ENCODE measurements at regions not wholly inside any gene's neighbourhood (a gene's known extent, or its start where the extent isn't known, plus 50 kb on each side); places are given as distances from the start of the nearest gene placed in this dataset.

DNA sequence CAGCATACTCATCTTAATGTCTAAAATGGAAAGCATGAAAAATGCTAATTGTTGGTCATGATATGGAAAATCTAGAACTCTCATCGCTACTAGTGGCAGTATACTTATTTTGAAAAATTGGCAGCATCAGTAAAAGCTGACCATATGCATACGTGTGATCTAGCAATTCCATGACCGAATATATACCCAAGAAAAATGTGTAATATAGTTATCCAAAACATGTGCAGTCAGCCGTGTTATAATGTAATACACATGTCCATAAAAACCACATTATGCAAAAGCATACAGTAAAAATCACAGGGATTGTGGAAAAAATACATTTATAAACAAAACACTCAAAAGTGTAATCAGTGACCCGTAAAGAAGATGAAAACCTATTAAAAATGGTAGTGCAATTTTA is 439.0 kb downstream of the SH2D4B start:
- TF ChIP-seq CREB1 (IDR thresholded peaks at IDR 0.05; ENCODE audit: low read depth) (no peak), REST (IDR thresholded peaks at IDR 0.05; ENCODE audit: low read depth) (no peak), RAD21 (IDR thresholded peaks at IDR 0.05; ENCODE audit: low read depth) (no peak), USF1 (IDR thresholded peaks at IDR 0.05) (no peak), NFIC (IDR thresholded peaks at IDR 0.05) (no peak), TAF1 (IDR thresholded peaks at IDR 0.05; ENCODE audit: low read depth) (no peak), TCF12 (IDR thresholded peaks at IDR 0.05; ENCODE audit: low read depth) (no peak), CEBPB (IDR thresholded peaks at IDR 0.05) (no peak), ZBTB7A (IDR thresholded peaks at IDR 0.05; ENCODE audit: low read depth) (no peak), EP300 (IDR thresholded peaks at IDR 0.05; ENCODE audit: borderline replicate concordance) (no peak), YY1 (IDR thresholded peaks at IDR 0.05; ENCODE audit: low read depth) (no peak)
- TF ChIP-seq, protein P1, sequence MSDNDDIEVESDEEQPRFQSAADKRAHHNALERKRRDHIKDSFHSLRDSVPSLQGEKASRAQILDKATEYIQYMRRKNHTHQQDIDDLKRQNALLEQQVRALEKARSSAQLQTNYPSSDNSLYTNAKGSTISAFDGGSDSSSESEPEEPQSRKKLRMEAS (IDR thresholded peaks at IDR 0.05): no peak

Data from Ishikawa (cell line).